ENCODE measurements at regions not wholly inside any gene's neighbourhood (a gene's known extent, or its start where the extent isn't known, plus 50 kb on each side); places are given as distances from the start of the nearest gene placed in this dataset.
"Not testable (repeated sequence)": the region's sequence is repeated elsewhere in the genome, so short reads cannot be mapped to it uniquely, and the experiment has no call there.

- DNase-seq (ENCODE audit: low read depth in 2 of 2, low spot score in 1 of 2), result no peak
Measured at GRCh38 chr3:28575746-28576613, 227.4 kb upstream of the AZI2 start.

- DNase-seq (ENCODE audit: low read depth in 2 of 2, low spot score in 1 of 2), result no peak
Measured at GRCh38 chr3:28576614-28577200, 228.1 kb upstream of the AZI2 start.

GRCh38 chr3:28577941-28578500 is 229.4 kb upstream of the AZI2 start:
- no peak for DNase-seq (ENCODE audit: low read depth in 2 of 2, low spot score in 1 of 2)

- DNase-seq (ENCODE audit: low read depth in 2 of 2, low spot score in 1 of 2), result no peak
Measured at GRCh38 chr3:28586325-28586724, 237.7 kb upstream of the AZI2 start.

- no peak for DNase-seq (ENCODE audit: low read depth in 2 of 2, low spot score in 1 of 2)
Measured at GRCh38 chr3:28587723-28588122, 239.1 kb upstream of the AZI2 start.

- DNase-seq (ENCODE audit: low read depth in 2 of 2, low spot score in 1 of 2), result no peak
Measured at GRCh38 chr3:28590216-28590615, 241.6 kb upstream of the AZI2 start.

- no peak for DNase-seq (ENCODE audit: low read depth in 2 of 2, low spot score in 1 of 2)
Measured at GRCh38 chr3:28590860-28591259, 242.2 kb upstream of the AZI2 start.

GRCh38 chr3:28595372-28595771 is 246.7 kb upstream of the AZI2 start:
- DNase-seq (ENCODE audit: low read depth in 2 of 2, low spot score in 1 of 2), result no peak

GRCh38 chr3:28597452-28597851 is 248.8 kb upstream of the AZI2 start:
- DNase-seq (ENCODE audit: low read depth in 2 of 2, low spot score in 1 of 2), result no peak

GRCh38 chr3:28598165-28598564 is 249.5 kb upstream of the AZI2 start:
- no peak for DNase-seq (ENCODE audit: low read depth in 2 of 2, low spot score in 1 of 2)

GRCh38 chr3:28601291-28601690 is 252.7 kb upstream of the AZI2 start:
- DNase-seq (ENCODE audit: low read depth in 2 of 2, low spot score in 1 of 2), result no peak

GRCh38 chr3:28606283-28606682 is 257.7 kb upstream of the AZI2 start:
- no peak for DNase-seq (ENCODE audit: low read depth in 2 of 2, low spot score in 1 of 2)

GRCh38 chr3:28612232-28612631 is 263.6 kb upstream of the AZI2 start:
- no peak for DNase-seq (ENCODE audit: low read depth in 2 of 2, low spot score in 1 of 2)

- DNase-seq (ENCODE audit: low read depth in 2 of 2, low spot score in 1 of 2), result no peak
Measured at GRCh38 chr3:28613511-28614106, 265.0 kb upstream of the AZI2 start.

GRCh38 chr3:28615071-28615470 is 266.4 kb upstream of the AZI2 start:
- DNase-seq (ENCODE audit: low read depth in 2 of 2, low spot score in 1 of 2), result no peak

GRCh38 chr3:28615971-28616370 is 267.3 kb upstream of the AZI2 start:
- no peak for DNase-seq (ENCODE audit: low read depth in 2 of 2, low spot score in 1 of 2)

GRCh38 chr3:28617821-28618220 is 269.2 kb upstream of the AZI2 start:
- DNase-seq (ENCODE audit: low read depth in 2 of 2, low spot score in 1 of 2), result no peak

GRCh38 chr3:28623106-28623505 is 274.5 kb upstream of the AZI2 start:
- no peak for DNase-seq (ENCODE audit: low read depth in 2 of 2, low spot score in 1 of 2)

- no peak for DNase-seq (ENCODE audit: low read depth in 2 of 2, low spot score in 1 of 2)
Measured at GRCh38 chr3:28624084-28624483, 275.5 kb upstream of the AZI2 start.

- not testable (repeated sequence) for DNase-seq (ENCODE audit: low read depth in 2 of 2, low spot score in 1 of 2)
Measured at GRCh38 chr3:28627843-28628242, 279.2 kb upstream of the AZI2 start.

GRCh38 chr3:28634019-28634418 is 285.4 kb upstream of the AZI2 start:
- no peak for DNase-seq (ENCODE audit: low read depth in 2 of 2, low spot score in 1 of 2)

- no peak for DNase-seq (ENCODE audit: low read depth in 2 of 2, low spot score in 1 of 2)
Measured at GRCh38 chr3:28637742-28638141, 289.1 kb upstream of the AZI2 start.

Data from stimulated activated CD8-positive, alpha-beta memory T cell treated with anti-CD3 and anti-CD28 coated beads, Interleukin-4, amount 100 ng/mL, for 4 hours (primary cell).